GM10248 (cell line): ENCODE measurements at regions not wholly inside any gene's neighbourhood (a gene's known extent, or its start where the extent isn't known, plus 50 kb on each side); places are given as distances from the start of the nearest gene placed in this dataset.
"Not testable (repeated sequence)": the region's sequence is repeated elsewhere in the genome, so short reads cannot be mapped to it uniquely, and the experiment has no call there.

Source experiments
- CTCF ChIA-PET: fragments of 300-600 bp; sonication (Branson Sonifier 250); formaldehyde crosslinking; extraction: SDS; loops from one replicate; lab custom pipeline; 2021; ENCODE audit warnings: antibody characterized with exemption; lab: Yijun Ruan, JAX
- POLR2A ChIA-PET: fragments of 350-650 bp; sonication (Branson Sonifier 250); formaldehyde crosslinking; extraction: SDS; loops from one replicate; lab custom pipeline; 2020; ENCODE audit warnings: antibody characterized with exemption; lab: Yijun Ruan, JAX
- DNase-seq: peaks from one replicate; pipeline ENCODE4 v3.0.0; 2012; ENCODE audit errors: extremely low spot score
- TF ChIP-seq, protein P1 (sequence below): IDR thresholded peaks from 2 replicates; pipeline ENCODE4 v1.5.1; 2012; ENCODE audit warnings: mild to moderate bottlenecking, low read depth; ENCODE audit errors: extremely low read depth, missing control alignments, control extremely low read depth

DNA sequence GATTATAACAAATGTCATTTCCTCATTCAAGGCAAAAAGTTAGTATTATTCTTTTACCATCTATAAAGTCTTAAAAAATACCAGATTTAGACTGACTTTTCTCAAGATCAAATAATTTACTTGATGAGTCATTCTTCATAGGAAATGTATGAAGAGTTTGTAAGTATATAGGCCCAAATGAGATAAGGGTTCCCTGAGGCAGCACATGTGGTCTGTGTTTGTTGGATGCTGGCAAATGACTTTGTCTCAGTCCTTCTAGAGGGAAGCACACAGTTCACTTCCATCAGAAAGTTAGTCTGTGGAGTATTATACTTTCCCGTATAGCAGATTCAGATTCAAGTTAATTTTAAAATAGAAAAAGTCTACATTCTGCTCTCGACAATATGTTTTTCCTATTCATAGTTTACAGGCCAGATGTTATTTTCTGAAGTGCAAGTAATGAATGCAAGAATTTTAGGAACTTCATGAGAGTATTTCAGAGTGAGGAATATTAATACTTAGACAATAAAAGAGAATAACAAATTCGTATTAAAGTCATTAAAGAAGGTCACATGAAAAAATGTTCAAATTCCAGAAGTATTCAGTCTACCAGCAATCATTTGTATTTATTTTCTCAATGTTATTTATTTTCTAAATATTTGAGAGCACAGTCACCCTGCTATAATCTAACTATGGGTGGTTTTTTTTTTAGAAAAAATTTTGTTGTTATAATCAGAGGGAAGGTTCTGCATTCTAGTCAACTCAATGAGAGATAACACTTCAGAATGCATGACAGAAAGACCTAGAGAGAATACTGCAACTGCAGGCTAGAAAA lies 601.8 kb upstream of the ZFP42 start:
- no peak for DNase-seq
- POLR2A ChIA-PET = no interaction called here
- CTCF ChIA-PET = no interaction called here
- TF ChIP-seq, protein P1, sequence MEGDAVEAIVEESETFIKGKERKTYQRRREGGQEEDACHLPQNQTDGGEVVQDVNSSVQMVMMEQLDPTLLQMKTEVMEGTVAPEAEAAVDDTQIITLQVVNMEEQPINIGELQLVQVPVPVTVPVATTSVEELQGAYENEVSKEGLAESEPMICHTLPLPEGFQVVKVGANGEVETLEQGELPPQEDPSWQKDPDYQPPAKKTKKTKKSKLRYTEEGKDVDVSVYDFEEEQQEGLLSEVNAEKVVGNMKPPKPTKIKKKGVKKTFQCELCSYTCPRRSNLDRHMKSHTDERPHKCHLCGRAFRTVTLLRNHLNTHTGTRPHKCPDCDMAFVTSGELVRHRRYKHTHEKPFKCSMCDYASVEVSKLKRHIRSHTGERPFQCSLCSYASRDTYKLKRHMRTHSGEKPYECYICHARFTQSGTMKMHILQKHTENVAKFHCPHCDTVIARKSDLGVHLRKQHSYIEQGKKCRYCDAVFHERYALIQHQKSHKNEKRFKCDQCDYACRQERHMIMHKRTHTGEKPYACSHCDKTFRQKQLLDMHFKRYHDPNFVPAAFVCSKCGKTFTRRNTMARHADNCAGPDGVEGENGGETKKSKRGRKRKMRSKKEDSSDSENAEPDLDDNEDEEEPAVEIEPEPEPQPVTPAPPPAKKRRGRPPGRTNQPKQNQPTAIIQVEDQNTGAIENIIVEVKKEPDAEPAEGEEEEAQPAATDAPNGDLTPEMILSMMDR = no peak

DNA sequence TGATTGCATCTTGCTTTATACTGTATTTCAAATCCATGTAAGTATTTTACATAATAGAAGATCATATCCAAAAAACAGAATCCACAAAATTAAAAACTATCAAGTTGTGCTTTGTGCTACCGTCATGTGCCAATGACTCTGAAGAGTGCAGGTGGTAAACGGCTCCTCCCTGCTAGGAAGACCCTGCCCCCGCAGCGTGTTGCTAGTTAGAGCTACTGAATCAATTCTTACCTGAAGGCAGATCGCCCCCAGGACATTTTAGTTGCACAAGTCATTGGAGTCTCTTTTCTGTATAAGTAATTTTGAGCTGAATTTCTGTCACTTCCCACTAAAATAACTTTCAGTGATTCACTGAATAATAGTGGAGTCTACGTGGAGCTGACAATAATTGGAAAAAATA lies 599.5 kb upstream of the ZFP42 start:
- POLR2A ChIA-PET = no interaction called here
- TF ChIP-seq, protein P1 = no peak
- no peak for DNase-seq
- CTCF ChIA-PET = no interaction called here

DNA sequence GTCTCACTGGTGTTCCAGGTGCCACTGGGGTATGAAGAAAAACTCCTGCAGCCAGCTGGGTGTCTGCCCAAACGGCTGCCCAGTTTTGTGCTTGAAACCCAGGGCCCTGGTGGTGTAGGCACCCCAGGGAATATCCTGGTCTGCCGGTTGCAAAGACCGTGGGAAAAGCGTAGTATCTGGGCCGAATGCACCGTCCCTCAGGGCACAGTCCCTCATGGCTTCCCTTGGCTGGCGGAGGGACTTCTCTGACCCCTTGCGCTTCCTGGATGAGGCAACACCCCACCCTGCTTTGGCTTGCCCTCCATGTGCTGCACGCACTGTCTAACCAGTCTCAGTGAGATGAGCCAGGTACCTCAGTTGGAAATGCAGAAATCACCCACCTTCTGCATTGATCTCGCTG lies 587.1 kb upstream of the ZFP42 start:
- CTCF ChIA-PET, DNase-seq, POLR2A ChIA-PET: not testable (repeated sequence)

DNA sequence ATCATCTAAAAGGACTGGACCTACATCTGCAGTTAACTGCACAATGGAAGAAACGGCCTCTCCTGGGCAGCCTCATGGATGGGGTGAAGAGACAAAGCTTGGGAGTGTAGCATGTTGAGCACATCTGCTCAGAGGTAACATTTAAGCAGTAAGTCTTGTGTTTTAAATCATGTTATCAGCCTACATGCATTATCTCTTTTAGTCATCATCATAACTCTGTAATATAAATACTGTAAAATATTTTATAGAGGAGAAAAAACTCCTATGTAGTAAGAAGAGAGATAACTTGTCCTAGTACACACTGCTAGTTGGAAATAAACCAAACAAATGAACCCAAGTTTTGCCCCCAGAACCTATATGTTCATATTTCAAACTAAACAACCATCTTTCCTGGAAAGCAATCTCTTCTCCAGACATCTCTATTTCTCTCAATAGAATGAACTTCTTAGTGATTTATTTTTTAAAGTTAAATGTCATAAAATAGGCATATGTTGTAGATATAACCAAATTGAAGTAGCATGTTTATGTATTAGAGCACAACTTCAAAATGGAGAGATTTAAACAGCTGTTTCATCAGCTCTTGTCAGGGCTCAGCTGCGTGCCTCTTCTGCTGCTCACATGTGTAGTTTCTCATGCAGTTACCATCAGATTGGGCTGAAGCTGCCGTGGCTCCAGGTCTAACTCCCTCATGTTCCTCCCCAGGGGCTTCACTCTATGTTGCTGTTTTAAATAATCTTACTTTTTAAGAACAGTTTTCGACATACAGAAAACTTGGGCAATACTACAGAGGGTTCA lies 581.8 kb upstream of the ZFP42 start:
- ChIA-PET CTCF (no interaction called here), POLR2A (no interaction called here)
- TF ChIP-seq, protein P1 = no peak
- no peak for DNase-seq

DNA sequence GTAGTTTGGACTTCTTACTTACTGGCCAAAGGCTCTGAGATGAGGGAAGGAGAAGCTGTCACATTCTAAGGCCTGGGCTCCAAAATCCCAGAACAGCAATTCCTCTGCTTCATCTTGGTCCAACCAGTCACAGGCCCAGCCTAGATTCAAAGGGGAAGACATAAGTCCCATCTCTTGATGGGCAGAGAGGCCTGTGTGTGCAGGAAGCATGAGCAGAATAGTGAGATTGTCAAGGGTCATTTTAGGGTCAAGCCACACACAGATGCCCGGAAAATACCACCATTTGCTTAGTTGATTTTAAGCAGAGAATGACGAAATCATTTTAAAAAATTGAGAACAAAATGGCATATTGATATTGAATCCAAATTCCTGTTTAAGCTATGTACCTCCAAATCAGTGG lies 580.9 kb upstream of the ZFP42 start:
- POLR2A ChIA-PET = no interaction called here
- CTCF ChIA-PET = no interaction called here
- DNase-seq = no peak
- TF ChIP-seq, protein P1 = no peak

DNA sequence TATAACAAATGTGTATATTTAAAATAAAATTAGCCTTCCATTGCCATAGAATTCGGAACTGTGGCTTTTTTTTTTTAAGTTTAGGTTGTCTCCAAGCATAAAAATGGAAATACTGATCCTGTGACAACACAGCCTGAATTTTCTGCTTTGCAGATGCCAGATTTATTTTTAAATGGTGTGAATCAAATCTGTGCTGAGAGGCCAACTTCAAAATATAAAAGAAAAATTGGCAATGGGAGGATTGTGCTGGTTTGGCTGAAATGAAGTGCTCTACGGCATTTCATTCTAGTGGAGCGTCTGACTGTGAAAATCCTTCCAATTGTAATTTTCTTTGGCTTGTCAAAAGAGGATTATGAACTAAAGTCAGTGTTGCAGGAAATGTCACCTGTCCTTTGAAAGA lies 580.3 kb upstream of the ZFP42 start:
- ChIA-PET POLR2A (no interaction called here), CTCF (no interaction called here)
- no peak for DNase-seq
- TF ChIP-seq, protein P1 = no peak

DNA sequence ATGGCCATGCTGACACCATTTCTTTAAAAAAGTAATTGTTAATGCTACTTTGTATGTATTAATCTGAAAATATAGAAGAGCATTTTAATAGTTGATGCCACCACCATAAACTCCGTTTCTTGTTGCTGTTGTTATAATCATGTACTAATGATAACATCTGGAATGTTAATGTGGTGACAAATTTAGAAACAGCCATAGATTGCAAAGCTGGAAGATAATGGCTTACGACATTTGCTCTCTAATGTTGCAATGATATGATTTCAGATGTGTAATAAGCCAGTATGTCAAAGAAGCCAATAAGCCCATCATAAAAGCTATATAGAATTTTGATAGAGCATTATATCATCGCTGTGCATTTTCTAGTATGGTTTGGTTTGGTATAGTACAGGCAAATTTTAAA lies 579.4 kb upstream of the ZFP42 start:
- ChIA-PET POLR2A (no interaction called here), CTCF (no interaction called here)

More for the DNA sequence above, 579.4 kb upstream of the ZFP42 start:
- TF ChIP-seq, protein P1 = no peak
- DNase-seq = no peak
